Stimulated activated CD8-positive, alpha-beta memory T cell treated with anti-CD3 and anti-CD28 coated beads, Interleukin-15, amount 100 ng/mL, for 24 hours (primary cell): ENCODE measurements at regions not wholly inside any gene's neighbourhood (a gene's known extent, or its start where the extent isn't known, plus 50 kb on each side); places are given as distances from the start of the nearest gene placed in this dataset.

Source experiments
- DNase-seq: peaks from one replicate; pipeline ENCODE4 v3.0.0-alpha.2; 2020; ENCODE audit warnings: low read depth

- DNase-seq: no peak
These were observed 61.9 kb upstream of the CIBAR2 start for GRCh38 chr16:85173981-85174751.

DNA sequence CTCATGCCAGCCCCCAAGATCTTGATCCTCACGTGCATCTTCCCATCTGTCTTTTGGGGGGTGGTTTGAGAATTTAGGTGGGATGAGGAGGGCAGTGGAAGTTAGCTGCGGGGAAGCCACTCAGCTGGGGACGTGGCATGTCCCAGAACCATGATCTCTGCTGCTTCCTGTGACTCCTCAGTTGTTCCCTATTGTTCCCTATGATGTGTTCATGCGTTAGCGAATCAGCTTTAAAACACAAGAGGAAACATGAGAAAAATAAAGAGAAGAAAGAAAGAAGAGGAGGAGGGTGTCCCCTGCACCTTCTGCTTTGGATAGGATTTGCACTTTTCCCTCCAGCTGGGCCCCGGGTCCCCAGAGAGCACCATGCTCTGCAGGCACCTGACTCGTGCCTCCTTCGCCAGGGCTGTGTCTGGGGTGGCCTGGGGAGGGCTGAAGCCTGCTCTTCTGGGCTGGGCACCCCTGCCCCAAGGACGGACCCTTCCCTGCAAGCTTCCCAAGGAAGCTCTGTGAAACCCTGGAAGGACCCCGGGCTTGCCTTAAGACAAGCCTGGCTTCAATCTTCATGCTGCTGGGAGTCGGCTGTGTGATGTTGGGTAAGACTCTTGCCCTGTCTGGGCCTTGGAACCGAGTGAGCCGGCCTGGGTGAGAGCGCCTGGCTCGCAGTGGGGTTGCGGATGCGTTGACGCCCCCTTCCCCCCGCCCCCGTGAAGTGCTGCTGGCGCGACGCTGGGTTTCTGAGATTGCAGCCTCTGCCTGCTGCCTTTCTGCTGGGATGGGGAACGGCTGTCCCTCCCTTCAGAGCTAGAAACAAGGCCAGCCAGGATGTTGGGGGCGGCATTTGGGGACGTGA is 62.8 kb upstream of the CIBAR2 start:
- no peak for DNase-seq

DNA sequence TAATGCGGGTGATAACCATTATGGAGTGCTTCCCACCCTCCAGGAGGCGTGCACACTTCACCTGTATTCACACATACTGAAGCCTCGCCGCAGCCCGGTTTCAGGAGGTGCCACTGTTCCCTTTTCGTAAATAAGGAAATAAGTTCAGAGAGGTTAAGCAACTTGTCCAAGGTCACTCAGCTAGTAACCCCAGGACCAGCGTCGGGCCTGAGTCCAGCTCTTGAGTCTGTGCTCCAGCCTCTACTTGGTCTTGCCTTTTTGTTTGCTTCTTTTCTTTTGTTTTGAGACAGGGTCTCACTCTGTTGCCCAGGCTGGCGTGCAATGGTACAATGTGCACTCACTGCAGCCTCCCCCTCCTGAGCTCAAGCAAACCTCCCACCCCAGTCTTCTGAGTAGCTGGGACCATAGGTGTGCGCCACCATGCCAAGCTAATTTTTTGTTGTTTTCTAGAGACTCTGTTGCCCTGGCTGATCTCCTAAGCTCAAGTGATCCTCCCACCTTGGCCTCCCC is 63.5 kb upstream of the CIBAR2 start:
- DNase-seq: no peak

- DNase-seq: no peak
These were observed 64.5 kb upstream of the CIBAR2 start for GRCh38 chr16:85176541-85177447.

- DNase-seq: no peak
These were observed 65.2 kb upstream of the CIBAR2 start for GRCh38 chr16:85177448-85177846.

GRCh38 chr16:85178006-85178591 is 65.8 kb upstream of the CIBAR2 start:
- DNase-seq: no peak

GRCh38 chr16:85178596-85178995 is 66.3 kb upstream of the CIBAR2 start:
- no peak for DNase-seq

DNA sequence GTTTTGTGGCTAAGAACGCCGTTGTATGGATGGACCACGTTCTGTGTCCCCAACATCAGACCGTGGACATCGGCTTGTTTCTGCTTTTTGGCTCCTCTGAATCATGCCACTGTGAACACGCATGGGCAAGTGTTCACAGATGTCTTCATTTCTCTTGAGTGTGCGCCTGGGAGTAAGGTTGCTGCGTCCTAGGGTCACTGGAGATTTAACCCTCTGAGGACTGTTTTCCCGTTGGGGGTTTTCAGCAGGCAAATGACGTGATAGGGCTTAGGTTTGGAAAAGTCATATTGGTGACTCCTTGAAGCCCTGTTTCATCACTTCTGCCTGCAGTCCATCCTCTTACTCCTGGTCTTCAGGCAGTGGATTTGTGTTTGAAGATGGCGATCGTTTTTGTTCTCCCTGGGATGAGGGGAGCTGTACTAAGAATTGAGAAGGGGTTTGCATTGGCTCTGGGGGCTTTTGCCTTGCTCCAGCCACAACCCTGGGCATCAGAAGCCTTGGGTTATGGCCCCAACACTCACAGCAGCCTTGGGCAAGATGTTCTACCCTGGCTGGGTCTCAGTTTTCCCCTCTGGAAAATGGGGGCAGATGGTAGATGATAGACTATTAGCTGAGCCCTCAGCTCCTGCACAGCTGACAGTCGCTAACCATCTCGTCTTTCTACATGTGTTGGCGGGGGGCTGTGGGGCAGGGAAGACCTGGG is 67.2 kb upstream of the CIBAR2 start:
- no peak for DNase-seq

DNA sequence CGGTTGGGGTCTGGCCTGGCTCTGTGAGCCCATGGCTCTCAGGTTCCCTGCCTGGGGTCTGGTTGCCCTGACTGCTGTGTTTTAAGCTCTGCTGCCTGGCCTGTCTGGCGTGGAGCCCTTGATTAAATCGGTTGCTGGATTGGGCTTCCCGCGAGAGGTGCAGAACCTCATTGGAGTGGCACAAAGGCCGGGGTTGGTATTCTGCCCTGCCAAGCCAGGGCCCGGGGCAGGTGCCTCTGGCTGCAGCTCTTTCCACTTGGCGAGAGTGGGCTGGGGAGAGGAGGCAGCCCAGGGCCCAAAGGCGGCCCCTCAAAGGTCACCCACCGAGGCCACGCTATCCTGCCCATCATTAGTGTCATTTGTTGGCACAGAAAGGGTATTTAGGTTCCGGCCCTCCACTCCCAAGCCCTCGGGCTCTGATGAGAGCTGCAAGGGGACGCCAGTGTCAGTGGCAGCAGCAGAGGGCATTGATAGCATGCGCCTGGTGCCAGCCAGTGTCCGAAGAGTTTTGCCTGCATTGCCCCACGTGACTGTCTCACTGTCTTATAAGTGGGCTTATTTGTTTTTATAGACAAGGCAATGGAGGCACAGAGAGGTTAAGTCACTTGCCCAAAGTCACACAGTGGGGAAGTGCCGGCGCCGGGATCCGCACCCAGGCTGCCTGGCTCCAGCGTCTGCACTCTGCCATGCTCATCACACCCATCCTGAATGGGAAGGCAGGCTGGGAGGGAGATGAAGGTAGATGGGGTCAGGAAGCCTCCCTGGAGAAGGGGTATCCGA is 68.0 kb upstream of the CIBAR2 start:
- no peak for DNase-seq

GRCh38 chr16:85180827-85181738 is 68.8 kb upstream of the CIBAR2 start:
- no peak for DNase-seq

- no peak for DNase-seq
These were observed 69.5 kb upstream of the CIBAR2 start for GRCh38 chr16:85181739-85182129.

DNA sequence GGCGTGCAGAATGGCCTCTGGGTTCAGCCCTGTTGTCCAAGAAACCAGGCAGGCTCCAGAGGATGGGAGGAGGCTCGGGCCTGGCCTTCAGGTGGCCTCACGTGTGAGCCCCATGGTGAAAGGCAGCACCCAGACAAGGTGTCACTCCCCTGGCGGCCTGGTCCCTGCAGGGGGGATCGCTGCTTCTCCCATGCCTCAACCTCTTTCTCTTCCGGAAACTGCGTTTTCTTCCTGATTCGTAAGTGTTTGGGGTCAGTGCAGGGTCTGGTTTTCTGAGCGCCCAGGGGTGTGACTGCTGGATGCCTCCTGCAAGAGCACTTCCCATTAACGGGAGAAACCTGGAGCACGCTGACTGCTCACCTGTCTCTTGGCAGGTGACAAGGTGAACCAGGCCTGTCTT is 70.0 kb upstream of the CIBAR2 start:
- no peak for DNase-seq

GRCh38 chr16:85182774-85183173 is 70.5 kb upstream of the CIBAR2 start:
- DNase-seq: no peak

GRCh38 chr16:85183564-85183963 is 71.3 kb upstream of the CIBAR2 start:
- DNase-seq: no peak

GRCh38 chr16:85184404-85184803 is 72.1 kb upstream of the CIBAR2 start:
- DNase-seq: no peak

DNA sequence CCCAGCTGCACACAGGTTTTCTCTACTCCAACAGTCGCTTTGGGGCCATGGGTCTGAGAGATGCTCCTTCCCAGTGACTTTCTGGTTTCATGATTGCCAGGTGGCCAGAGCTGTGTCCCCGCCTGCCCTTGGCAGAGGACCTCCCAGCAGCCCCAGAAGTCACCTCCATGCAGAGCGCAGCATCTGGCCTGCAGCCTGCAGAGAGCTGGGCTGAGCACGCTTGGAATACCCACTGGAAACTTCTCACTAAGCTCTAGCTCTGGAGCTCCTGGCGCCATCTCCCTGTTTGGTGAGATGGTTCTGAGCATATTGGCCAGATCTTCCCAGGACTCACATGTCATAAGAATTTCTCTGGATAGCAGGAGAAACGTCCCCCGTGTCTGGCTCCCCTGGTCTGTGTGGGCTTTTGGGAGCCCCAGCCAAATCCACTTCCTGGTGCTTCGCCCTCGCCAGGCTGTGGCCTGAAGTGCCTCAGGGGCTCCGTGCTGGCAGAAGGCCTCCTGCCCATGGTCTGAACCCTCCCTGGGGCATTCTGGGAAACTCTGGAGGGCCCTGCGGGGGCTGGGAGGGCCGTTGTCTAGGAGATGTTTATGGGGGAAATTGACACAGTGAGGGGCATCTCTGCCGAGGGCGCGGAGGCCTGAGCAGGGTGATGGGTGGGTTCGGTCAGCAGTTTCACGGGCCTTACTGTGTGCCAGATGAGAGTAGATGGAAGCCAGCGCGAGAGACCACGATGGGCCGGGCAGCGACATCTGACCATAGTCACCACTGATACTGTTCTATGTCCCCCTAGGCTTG is 73.2 kb upstream of the CIBAR2 start:
- no peak for DNase-seq

GRCh38 chr16:85187002-85187401 is 74.7 kb upstream of the CIBAR2 start:
- no peak for DNase-seq

DNA sequence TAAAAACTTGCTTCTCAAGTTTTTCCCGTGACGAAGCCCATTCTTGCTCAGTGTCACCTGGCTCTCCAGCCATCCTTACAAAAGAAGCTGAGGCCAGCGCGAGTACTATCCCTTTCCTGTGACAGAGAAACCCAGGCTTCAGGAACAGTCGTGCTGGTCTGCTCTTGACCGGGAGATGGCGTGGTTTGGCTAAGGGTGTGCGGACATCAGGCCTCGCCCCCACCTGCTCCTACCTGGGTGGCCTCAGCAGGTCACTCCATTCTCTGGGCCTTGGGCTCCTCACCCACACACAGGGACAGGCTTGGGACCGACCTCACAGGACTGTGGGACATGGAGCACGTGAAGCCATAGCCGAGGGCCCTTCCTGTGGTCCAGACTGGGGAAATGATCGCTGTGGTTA is 75.2 kb upstream of the CIBAR2 start:
- DNase-seq: no peak
